ENCODE measurements at regions not wholly inside any gene's neighbourhood (a gene's known extent, or its start where the extent isn't known, plus 50 kb on each side); places are given as distances from the start of the nearest gene placed in this dataset.
A peak's percentile ranks its signal among the peaks of the same experiment; 100 is the strongest.

DNA sequence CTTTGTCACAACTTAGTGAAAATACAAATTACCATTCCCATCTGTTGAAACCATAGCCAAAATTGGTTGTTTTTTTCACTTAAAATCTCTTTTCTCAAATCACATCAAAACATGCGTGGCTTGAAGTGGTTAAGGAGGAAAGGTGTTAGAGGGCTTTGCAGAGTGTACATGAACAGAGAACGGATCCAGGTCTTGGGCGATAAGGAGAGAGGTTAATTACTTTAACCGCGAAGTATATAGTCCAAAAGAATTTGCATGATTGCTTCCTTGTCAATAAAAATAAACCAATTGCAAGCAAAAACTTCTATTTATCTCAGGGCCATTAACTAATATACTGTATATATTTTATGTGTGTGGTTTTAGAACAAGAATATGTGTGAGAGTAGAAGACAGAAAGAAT is 813.9 kb upstream of the SORCS1 start (continued):
- TF ChIP-seq, protein P1, sequence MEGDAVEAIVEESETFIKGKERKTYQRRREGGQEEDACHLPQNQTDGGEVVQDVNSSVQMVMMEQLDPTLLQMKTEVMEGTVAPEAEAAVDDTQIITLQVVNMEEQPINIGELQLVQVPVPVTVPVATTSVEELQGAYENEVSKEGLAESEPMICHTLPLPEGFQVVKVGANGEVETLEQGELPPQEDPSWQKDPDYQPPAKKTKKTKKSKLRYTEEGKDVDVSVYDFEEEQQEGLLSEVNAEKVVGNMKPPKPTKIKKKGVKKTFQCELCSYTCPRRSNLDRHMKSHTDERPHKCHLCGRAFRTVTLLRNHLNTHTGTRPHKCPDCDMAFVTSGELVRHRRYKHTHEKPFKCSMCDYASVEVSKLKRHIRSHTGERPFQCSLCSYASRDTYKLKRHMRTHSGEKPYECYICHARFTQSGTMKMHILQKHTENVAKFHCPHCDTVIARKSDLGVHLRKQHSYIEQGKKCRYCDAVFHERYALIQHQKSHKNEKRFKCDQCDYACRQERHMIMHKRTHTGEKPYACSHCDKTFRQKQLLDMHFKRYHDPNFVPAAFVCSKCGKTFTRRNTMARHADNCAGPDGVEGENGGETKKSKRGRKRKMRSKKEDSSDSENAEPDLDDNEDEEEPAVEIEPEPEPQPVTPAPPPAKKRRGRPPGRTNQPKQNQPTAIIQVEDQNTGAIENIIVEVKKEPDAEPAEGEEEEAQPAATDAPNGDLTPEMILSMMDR (conservative IDR thresholded peaks at IDR 0.05; ENCODE audit: low read depth in 2 of 2) = no peak
- TF ChIP-seq JUNB (IDR thresholded peaks at IDR 0.05; ENCODE audit: unreplicated experiment) (no peak), CREB1 (CRISPR knock-in tag; IDR thresholded peaks at IDR 0.05; ENCODE audit: low read depth) (no peak), ZNF331 (CRISPR knock-in tag; IDR thresholded peaks at IDR 0.05; ENCODE audit: low read depth) (no peak), POLR2AphosphoS5 (IDR thresholded peaks at IDR 0.05; ENCODE audit: low read depth) (no peak)
- TF ChIP-seq, protein P2, sequence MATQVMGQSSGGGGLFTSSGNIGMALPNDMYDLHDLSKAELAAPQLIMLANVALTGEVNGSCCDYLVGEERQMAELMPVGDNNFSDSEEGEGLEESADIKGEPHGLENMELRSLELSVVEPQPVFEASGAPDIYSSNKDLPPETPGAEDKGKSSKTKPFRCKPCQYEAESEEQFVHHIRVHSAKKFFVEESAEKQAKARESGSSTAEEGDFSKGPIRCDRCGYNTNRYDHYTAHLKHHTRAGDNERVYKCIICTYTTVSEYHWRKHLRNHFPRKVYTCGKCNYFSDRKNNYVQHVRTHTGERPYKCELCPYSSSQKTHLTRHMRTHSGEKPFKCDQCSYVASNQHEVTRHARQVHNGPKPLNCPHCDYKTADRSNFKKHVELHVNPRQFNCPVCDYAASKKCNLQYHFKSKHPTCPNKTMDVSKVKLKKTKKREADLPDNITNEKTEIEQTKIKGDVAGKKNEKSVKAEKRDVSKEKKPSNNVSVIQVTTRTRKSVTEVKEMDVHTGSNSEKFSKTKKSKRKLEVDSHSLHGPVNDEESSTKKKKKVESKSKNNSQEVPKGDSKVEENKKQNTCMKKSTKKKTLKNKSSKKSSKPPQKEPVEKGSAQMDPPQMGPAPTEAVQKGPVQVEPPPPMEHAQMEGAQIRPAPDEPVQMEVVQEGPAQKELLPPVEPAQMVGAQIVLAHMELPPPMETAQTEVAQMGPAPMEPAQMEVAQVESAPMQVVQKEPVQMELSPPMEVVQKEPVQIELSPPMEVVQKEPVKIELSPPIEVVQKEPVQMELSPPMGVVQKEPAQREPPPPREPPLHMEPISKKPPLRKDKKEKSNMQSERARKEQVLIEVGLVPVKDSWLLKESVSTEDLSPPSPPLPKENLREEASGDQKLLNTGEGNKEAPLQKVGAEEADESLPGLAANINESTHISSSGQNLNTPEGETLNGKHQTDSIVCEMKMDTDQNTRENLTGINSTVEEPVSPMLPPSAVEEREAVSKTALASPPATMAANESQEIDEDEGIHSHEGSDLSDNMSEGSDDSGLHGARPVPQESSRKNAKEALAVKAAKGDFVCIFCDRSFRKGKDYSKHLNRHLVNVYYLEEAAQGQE (IDR thresholded peaks at IDR 0.05; ENCODE audit: unreplicated experiment) = no peak

DNA sequence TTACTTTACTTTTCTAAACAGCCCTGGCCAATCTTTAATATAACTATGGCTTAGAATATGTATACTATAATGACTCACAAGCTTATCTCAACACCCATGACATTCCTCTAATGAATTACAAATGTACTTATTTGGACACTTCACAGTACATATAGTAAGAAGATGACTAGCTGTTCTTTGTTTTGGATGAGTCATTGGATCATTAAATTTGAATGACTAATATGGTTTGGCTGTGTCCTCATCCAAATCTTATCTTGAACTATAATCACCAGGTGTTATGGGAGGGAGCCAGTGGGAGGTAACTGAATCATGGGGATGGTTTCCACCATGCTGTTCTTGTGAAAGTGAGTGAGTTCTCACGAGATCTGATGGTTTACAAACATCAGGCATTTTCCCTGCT is 807.5 kb upstream of the SORCS1 start:
- H2AFZ ChIP-seq = peak overlapping the region; percentile 38; the same call in 1 of the 2 replicates
- peaks cover 5% of the 10 kb centered on the region for H3K27me3 Mint-ChIP-seq (ENCODE audit: insufficient read depth, low read depth, poor library complexity)
- H3K79me2 ChIP-seq (replicated peaks; ENCODE audit: insufficient read depth) = no peaks in the 10 kb centered on the region
- peaks cover 3% of the 10 kb centered on the region; the same call in 2 of the 3 replicates for H3K4me1 Mint-ChIP-seq
- H3K36me3 Mint-ChIP-seq (ENCODE audit: low read depth) = peaks cover 7% of the 10 kb centered on the region; the same call in 2 of the 3 replicates
- H3K36me3 ChIP-seq (ENCODE audit: insufficient read depth) = no peaks in the 10 kb centered on the region
- H3K4me2 ChIP-seq = no peak overlapping the region
- no peak overlapping the region for H3K27ac Mint-ChIP-seq
- peaks cover 5% of the 10 kb centered on the region for H3K9me3 Mint-ChIP-seq
- H3K27ac ChIP-seq (ENCODE audit: low read depth) = no peak overlapping the region
- TF ChIP-seq, protein P3, sequence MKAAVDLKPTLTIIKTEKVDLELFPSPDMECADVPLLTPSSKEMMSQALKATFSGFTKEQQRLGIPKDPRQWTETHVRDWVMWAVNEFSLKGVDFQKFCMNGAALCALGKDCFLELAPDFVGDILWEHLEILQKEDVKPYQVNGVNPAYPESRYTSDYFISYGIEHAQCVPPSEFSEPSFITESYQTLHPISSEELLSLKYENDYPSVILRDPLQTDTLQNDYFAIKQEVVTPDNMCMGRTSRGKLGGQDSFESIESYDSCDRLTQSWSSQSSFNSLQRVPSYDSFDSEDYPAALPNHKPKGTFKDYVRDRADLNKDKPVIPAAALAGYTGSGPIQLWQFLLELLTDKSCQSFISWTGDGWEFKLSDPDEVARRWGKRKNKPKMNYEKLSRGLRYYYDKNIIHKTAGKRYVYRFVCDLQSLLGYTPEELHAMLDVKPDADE (IDR thresholded peaks at IDR 0.05) = no peak
- no peak for TF ChIP-seq JUNB (IDR thresholded peaks at IDR 0.05; ENCODE audit: unreplicated experiment)
- TF ChIP-seq EZH2phosphoT487 (IDR thresholded peaks at IDR 0.05; ENCODE audit: unreplicated experiment) = no peak
- TF ChIP-seq ZNF331 (CRISPR knock-in tag; IDR thresholded peaks at IDR 0.05; ENCODE audit: low read depth) = no peak
- TF ChIP-seq ZNF114 (CRISPR knock-in tag; IDR thresholded peaks at IDR 0.05) = no peak
- TF ChIP-seq STAT1 (IDR thresholded peaks at IDR 0.05; ENCODE audit: unreplicated experiment) = no peak
- TF ChIP-seq CREB1 (CRISPR knock-in tag; IDR thresholded peaks at IDR 0.05; ENCODE audit: low read depth) = no peak
- H4K20me1 ChIP-seq (replicated peaks; ENCODE audit: insufficient read depth) = no peaks in the 10 kb centered on the region
- H3K9me2 ChIP-seq (ENCODE audit: insufficient read depth) = 0 out of 2 replicates have a peak, but pooled peaks cover 12% of the 10 kb centered on the region
- H3K4me3 Mint-ChIP-seq = no peak overlapping the region
- DNase-seq (ENCODE audit: low spot score) = no peak
- no peaks in the 10 kb centered on the region for H3F3A ChIP-seq (replicated peaks; ENCODE audit: low read depth)
- ATAC-seq = no peak
- no peaks in the 10 kb centered on the region for H3K27me3 ChIP-seq (ENCODE audit: insufficient read depth)
- no peaks in the 10 kb centered on the region for H3K4me1 ChIP-seq (ENCODE audit: insufficient read depth)
- no peak overlapping the region for H3K4me3 ChIP-seq

All from GM23338 (cell line).